HepG2 (cell line): ENCODE measurements at regions not wholly inside any gene's neighbourhood (a gene's known extent, or its start where the extent isn't known, plus 50 kb on each side); places are given as distances from the start of the nearest gene placed in this dataset.

Experiments used
- ATAC-seq: fragments of 200-7000 bp; cut with Tn5 transposase; 3 replicates; pipeline ENCODE4 v1.9.1; 2020; ENCODE audit warnings: mild to moderate bottlenecking, moderate library complexity
- BruUV-seq: library from RNA; stranded (reverse); fragments of 400-500 nt; replicated peaks from 2 replicates; lab custom pipeline; 2021; lab: Mats Ljungman, UMichigan
- CTCF ChIA-PET: fragments of 300-600 bp; formaldehyde crosslinking; extraction: SDS; loops from one replicate; lab custom pipeline; 2021; ENCODE audit warnings: low total read pairs, inconsistent platforms, low intra/inter-chr PET ratio; lab: Yijun Ruan, JAX
- POLR2A ChIA-PET: fragments of 350-600 bp; sonication (Branson Sonifier 250); formaldehyde crosslinking; loops from one replicate; lab custom pipeline; 2020; ENCODE audit warnings: antibody characterized with exemption, inconsistent platforms; lab: Yijun Ruan, JAX
- DNase-seq: peaks from one replicate; pipeline ENCODE4 v3.0.0-alpha.2; 2015; ENCODE audit warnings: low spot score
- FAIRE-seq: peaks from 3 replicates; lab custom pipeline; 2011; peaks lifted over from hg19 to GRCh38; lab: Jason Lieb, UNC
- H2AFZ ChIP-seq: one replicate; pipeline ENCODE4 v1.6.1; 2011; ENCODE audit warnings: low read length, inconsistent platforms
- H3K27ac ChIP-seq: fragments of 300-600 bp; 3 replicates; pipeline ENCODE4 v1.8.0; 2011; ENCODE audit warnings: mixed run types, mild to moderate bottlenecking, mixed read lengths, low read length, inconsistent platforms; ENCODE audit not compliant: insufficient read depth; ENCODE audit errors: extremely low read length
- H3K27me3 ChIP-seq, 2 experiments: fragments of 200-600 bp in 1 of 2; 2 replicates in 1 of 2; 3 replicates in 1 of 2; pipeline versions ENCODE4 v1.6.0 to v1.8.0; 2011; ENCODE audit warnings: low read length in 2 of 2, mild to moderate bottlenecking in 2 of 2, moderate library complexity in 2 of 2, inconsistent platforms in 1 of 2; ENCODE audit not compliant: insufficient read depth in 2 of 2, control insufficient read depth in 1 of 2
- H3K36me3 ChIP-seq, 2 experiments: fragments of 200-600 bp in 1 of 2; replicated peaks in 1 of 2; 2 replicates in 1 of 2; 3 replicates in 1 of 2; pipeline versions ENCODE4 v1.5.1 to v1.8.0; 2011; ENCODE audit warnings: low read length in 2 of 2, inconsistent platforms in 1 of 2; ENCODE audit not compliant: insufficient read depth in 2 of 2, control insufficient read depth in 1 of 2
- H3K4me1 ChIP-seq: 2 replicates; pipeline ENCODE4 v1.5.1; 2012; ENCODE audit warnings: low read length, inconsistent platforms; ENCODE audit not compliant: insufficient read depth
- H3K4me2 ChIP-seq: 2 replicates; pipeline ENCODE4 v1.6.0; 2011; ENCODE audit warnings: low read depth, low read length, inconsistent platforms
- H3K4me3 ChIP-seq, 3 experiments: fragments of 200-600 bp in 1 of 3; sonication (generic), shearing (Covaris generic) in 1 of 3; replicated peaks in 1 of 3; 2 replicates each; pipeline ENCODE4 v1.5.1; 2011 to 2016; ENCODE audit warnings: low read length in 3 of 3, inconsistent platforms in 2 of 3, low read depth in 2 of 3, mild to moderate bottlenecking in 2 of 3, control low read depth in 1 of 3, mixed read lengths in 1 of 3; ENCODE audit not compliant: insufficient read depth in 1 of 3
- H3K79me2 ChIP-seq: one replicate; pipeline ENCODE4 v1.6.1; 2011; ENCODE audit warnings: low read length, inconsistent platforms; ENCODE audit not compliant: insufficient read depth
- H3K9ac ChIP-seq: 2 replicates; pipeline ENCODE4 v1.6.0; 2011; ENCODE audit warnings: mild to moderate bottlenecking, low read depth, low read length, inconsistent platforms; ENCODE audit not compliant: insufficient read depth
- H3K9me3 ChIP-seq: 2 replicates; pipeline ENCODE4 v1.5.1; 2012; ENCODE audit warnings: mild to moderate bottlenecking, low read length
- H4K20me1 ChIP-seq: 2 replicates; pipeline ENCODE4 v1.6.0; 2011; ENCODE audit warnings: inconsistent platforms, mild to moderate bottlenecking, low read length, moderate library complexity; ENCODE audit not compliant: insufficient read depth
- AGO2 ChIP-seq: fragments of 200-400 bp; formaldehyde crosslinking; optimal IDR thresholded peaks from 2 replicates; pipeline ENCODE3; 2017; ENCODE audit warnings: mild to moderate bottlenecking, low read depth, low read length, moderate library complexity
- BRD4 ChIP-seq: sonication (generic); formaldehyde crosslinking; IDR thresholded peaks from 2 replicates; pipeline ENCODE4 v1.4.0; 2020; ENCODE audit warnings: missing genetic modification reagents
- CBFB ChIP-seq: sonication (generic); formaldehyde crosslinking; IDR thresholded peaks from 2 replicates; pipeline ENCODE4 v1.4.0; 2020; ENCODE audit warnings: missing genetic modification reagents
- CHD4 ChIP-seq: fragments of 200-600 bp; sonication (generic); IDR thresholded peaks from 2 replicates; pipeline ENCODE4 v1.7.0; 2017; ENCODE audit warnings: mild to moderate bottlenecking, low read length, borderline replicate concordance
- MEF2D ChIP-seq: sonication (generic); formaldehyde crosslinking; IDR thresholded peaks from 2 replicates; pipeline ENCODE4 v1.5.1; 2020; ENCODE audit warnings: mild to moderate bottlenecking, missing genetic modification reagents
- NRL ChIP-seq: sonication (generic); formaldehyde crosslinking; IDR thresholded peaks from 2 replicates; pipeline ENCODE4 v1.5.0; 2020; ENCODE audit warnings: missing genetic modification reagents, mild to moderate bottlenecking, moderate library complexity, borderline replicate concordance
- STAT6 ChIP-seq: sonication (generic); formaldehyde crosslinking; IDR thresholded peaks from 2 replicates; pipeline ENCODE4 v1.4.0; 2020; ENCODE audit warnings: missing genetic modification reagents, mild to moderate bottlenecking, borderline replicate concordance
- THAP8 ChIP-seq: sonication (generic); formaldehyde crosslinking; IDR thresholded peaks from 2 replicates; pipeline ENCODE4 v1.5.1; 2020; ENCODE audit warnings: missing genetic modification reagents, mild to moderate bottlenecking, borderline replicate concordance
- ZFP62 ChIP-seq: sonication (generic); formaldehyde crosslinking; IDR thresholded peaks from 2 replicates; pipeline ENCODE4 v1.4.0; 2020; ENCODE audit warnings: missing genetic modification reagents
- WGBS: methylation state at CpG from one replicate; pipeline ENCODE4 v1.1.6; 2017; ENCODE audit warnings: low lambda C conversion rate; 5-methylcytosine and 5-hydroxymethylcytosine counted together
- in situ Hi-C: cut with HindIII; loops from 2 replicates; pipeline ENCODE4 v1.10.0; 2017; ENCODE audit warnings: low pct_unique_long_range_greater_than_20kb; ENCODE audit not compliant: extremely low pct_ligation_motif_present
- intact Hi-C: fragments of 100-400 bp; cut with micrococcal nuclease; formaldehyde crosslinking; loops from one replicate; pipeline ENCODE4 v1.10.0; 2022; ENCODE audit not compliant: unreplicated experiment
- TF ChIP-seq, protein P1 (sequence below): sonication (generic); formaldehyde crosslinking; IDR thresholded peaks from 2 replicates; pipeline ENCODE4 v1.4.0; 2020; ENCODE audit warnings: mild to moderate bottlenecking, missing genetic modification reagents
- TF ChIP-seq, protein P2 (sequence below): sonication (generic); formaldehyde crosslinking; IDR thresholded peaks from 2 replicates; pipeline ENCODE4 v1.5.0; 2020; ENCODE audit warnings: mild to moderate bottlenecking, low read depth, missing genetic modification reagents, borderline replicate concordance

GRCh38 chr4:146113171-146113570, 62.3 kb upstream of the LSM6 start:
- Histone ChIP-seq H3K4me1 (peaks cover 17% of the 10 kb centered on the region), H2AFZ (no peak overlapping the region), H3K27me3 (no peaks in the 10 kb centered on the region; a peak in 1 of 5 replicates), H3K9me3 (no peaks in the 10 kb centered on the region), H3K36me3 (no peaks in the 10 kb centered on the region), H3K4me2 (no peak overlapping the region), H3K4me3 (no peak overlapping the region), H3K79me2 (no peaks in the 10 kb centered on the region), H3K9ac (no peak overlapping the region), H4K20me1 (no peaks in the 10 kb centered on the region), H3K27ac (no peak overlapping the region)
- peak; percentile 47 for ATAC-seq
- no TSS peak for BruUV-seq
- intact Hi-C loops = no loop called here
- no peak for DNase-seq
- ChIA-PET CTCF (no interaction called here), POLR2A (no interaction called here)
- 44% methylated on average over 10 of the region's 10 CpGs for WGBS
- in situ Hi-C loops = no loop called here
- no peak for FAIRE-seq
- TF ChIP-seq, protein P1, sequence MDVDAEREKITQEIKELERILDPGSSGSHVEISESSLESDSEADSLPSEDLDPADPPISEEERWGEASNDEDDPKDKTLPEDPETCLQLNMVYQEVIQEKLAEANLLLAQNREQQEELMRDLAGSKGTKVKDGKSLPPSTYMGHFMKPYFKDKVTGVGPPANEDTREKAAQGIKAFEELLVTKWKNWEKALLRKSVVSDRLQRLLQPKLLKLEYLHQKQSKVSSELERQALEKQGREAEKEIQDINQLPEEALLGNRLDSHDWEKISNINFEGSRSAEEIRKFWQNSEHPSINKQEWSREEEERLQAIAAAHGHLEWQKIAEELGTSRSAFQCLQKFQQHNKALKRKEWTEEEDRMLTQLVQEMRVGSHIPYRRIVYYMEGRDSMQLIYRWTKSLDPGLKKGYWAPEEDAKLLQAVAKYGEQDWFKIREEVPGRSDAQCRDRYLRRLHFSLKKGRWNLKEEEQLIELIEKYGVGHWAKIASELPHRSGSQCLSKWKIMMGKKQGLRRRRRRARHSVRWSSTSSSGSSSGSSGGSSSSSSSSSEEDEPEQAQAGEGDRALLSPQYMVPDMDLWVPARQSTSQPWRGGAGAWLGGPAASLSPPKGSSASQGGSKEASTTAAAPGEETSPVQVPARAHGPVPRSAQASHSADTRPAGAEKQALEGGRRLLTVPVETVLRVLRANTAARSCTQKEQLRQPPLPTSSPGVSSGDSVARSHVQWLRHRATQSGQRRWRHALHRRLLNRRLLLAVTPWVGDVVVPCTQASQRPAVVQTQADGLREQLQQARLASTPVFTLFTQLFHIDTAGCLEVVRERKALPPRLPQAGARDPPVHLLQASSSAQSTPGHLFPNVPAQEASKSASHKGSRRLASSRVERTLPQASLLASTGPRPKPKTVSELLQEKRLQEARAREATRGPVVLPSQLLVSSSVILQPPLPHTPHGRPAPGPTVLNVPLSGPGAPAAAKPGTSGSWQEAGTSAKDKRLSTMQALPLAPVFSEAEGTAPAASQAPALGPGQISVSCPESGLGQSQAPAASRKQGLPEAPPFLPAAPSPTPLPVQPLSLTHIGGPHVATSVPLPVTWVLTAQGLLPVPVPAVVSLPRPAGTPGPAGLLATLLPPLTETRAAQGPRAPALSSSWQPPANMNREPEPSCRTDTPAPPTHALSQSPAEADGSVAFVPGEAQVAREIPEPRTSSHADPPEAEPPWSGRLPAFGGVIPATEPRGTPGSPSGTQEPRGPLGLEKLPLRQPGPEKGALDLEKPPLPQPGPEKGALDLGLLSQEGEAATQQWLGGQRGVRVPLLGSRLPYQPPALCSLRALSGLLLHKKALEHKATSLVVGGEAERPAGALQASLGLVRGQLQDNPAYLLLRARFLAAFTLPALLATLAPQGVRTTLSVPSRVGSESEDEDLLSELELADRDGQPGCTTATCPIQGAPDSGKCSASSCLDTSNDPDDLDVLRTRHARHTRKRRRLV (CRISPR knock-in tag) = no peak
- TF ChIP-seq AGO2 (no peak), MEF2D (CRISPR knock-in tag) (no peak), STAT6 (no peak), THAP8 (CRISPR knock-in tag) (no peak), BRD4 (CRISPR knock-in tag) (no peak), NRL (CRISPR knock-in tag) (no peak), CBFB (CRISPR knock-in tag) (no peak), CHD4 (no peak), ZFP62 (CRISPR knock-in tag) (no peak)
- TF ChIP-seq, protein P2, sequence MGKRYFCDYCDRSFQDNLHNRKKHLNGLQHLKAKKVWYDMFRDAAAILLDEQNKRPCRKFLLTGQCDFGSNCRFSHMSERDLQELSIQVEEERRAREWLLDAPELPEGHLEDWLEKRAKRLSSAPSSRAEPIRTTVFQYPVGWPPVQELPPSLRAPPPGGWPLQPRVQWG (CRISPR knock-in tag) = no peak
